Endometrial microvascular endothelial cells (primary cell): ENCODE measurements at regions not wholly inside any gene's neighbourhood (a gene's known extent, or its start where the extent isn't known, plus 50 kb on each side); places are given as distances from the start of the nearest gene placed in this dataset.

Experiments
- in situ Hi-C: cut with HindIII; loops from 2 replicates; pipeline ENCODE4 v1.10.0; 2017; ENCODE audit warnings: low sequenced_read_pairs, low pct_unique_long_range_greater_than_20kb; ENCODE audit errors: inconsistent ontology term

DNA sequence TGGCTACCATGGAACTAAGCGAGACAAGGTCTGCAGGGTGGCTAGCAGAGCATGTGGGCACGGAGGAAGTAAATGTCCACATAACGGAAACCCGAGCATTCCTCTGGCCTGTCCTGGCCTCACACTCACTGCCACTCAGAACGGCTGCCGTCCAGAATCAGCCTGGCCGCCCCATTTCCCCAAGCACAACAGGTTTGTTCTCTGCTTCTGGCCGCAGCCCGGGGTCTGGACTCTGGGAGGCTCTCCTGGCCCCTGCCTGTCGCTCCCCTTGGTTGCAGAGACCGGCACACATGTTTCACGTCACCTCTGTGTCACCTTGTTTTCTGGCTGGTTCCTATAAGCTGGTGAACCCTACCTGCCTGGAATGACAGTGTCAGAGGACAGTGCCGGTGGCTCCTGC lies 69.3 kb downstream of the GLI2 start:
- in situ Hi-C loops: no loop called here

DNA sequence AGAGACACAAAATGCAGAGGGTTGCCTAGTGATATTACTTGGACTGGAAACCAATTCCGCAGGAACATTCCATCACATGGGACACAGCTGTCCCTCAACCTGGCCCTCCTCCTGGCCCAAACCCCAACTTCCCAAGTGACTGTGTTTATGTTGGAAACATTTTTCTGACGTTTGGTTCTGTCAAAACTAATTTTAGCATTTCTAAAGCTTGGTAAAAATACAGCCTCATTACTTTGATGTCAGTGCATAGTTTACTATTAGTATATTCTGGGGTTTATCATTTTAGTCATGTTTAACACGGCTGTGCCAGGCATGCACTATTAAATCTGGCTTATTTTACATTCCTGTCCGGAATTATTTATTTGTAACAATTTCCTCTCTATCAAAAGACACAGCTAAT lies 69.9 kb downstream of the GLI2 start:
- in situ Hi-C loops: no loop called here

DNA sequence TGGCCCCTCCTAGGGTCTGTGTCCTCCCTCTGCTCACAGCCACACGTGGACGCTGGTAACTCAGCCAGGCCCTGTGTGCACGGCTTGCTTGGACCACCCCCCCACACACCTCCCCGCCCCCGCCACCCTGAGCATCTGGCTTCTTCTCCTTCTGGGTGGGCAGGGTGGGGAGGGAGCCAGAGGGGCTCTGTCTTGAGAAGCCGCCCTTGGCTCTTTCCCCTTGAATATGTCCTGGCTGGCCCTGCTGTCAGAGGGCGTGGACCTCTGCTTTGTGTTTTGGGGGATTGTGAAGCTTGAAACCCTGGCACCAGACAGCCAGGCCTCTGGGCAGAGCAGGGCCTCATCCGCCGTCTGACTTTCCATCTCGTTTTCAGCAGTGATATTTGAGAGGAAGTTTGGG lies 72.1 kb downstream of the GLI2 start:
- in situ Hi-C loops: no loop called here

DNA sequence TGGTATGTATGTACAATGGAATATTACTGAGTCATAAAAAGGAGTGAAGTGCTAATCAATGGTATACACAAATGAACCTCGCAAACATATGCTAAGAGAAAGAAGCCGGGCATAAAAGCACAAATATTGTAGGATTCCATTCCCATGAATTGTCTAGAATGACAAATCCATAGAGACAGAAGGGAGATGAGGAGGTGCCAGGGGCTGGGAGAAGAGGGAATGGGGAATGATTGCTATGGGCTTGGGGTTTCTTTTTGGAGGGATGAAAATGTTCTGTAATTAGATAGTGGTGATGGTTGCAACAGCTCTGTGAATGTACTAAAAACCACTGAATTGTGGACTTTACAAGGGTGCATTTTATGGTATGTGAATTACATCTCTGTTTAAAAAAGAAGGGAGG lies 73.5 kb downstream of the GLI2 start:
- in situ Hi-C loops: no loop called here

DNA sequence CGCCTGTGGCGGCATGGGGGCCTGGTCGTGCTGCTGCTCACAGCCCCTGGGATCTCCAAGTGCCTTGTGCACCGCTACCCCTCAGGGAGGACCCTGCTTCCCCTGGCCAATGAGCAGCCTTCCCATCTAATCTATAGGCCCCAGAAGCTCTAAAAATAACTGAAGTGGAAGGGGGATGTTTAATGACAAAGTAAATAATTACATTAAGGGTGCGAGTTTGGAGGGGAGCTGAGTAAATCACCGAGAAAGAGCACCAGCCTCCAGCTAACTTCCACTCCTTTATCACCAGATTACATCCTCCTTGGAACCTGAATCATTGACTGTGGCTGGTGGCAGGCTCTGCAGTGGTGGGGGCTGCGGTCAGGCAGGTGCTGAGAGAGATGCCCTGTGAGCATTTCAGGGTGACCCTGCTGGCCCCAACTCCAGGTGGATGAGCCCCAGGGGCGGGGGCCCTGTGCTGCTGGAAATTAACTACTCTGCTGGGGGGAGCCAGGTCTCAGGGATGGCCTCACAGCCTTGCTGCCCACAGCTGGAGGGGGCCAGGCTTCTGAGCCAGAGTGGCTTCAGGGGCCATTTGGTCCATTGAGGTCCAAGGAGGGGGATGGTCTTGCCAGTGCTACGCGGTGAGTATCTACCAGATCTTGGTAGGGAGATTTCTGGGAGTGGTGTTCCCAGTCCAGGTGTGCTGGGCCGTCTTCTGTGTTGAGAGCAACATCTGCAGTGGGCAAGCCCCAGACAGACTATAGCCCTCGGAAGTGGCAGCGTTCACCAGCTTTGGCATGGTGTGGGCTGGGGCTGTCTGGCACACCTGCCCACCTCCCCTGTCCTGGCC lies 74.2 kb downstream of the GLI2 start:
- in situ Hi-C loops: no loop called here

DNA sequence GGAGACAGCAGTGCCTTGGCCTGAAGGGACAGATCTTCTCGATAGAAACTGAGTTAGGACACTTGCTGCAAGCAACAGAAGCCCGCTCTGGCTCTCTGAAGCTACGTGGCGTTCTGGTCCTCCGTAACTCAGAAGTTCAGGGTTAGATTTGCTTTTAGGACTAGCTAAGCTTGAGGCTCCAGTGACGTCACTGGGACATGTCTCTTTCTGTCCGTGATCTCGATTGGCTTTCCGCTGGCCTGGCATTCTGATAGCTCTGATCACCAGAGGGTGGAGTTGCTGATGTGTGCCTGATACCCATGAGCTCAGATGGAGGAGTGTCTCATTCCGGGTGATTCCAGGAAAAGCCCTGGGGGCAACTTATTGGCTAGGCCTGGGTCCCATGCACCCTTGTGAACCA lies 75.0 kb downstream of the GLI2 start:
- in situ Hi-C loops: no loop called here

DNA sequence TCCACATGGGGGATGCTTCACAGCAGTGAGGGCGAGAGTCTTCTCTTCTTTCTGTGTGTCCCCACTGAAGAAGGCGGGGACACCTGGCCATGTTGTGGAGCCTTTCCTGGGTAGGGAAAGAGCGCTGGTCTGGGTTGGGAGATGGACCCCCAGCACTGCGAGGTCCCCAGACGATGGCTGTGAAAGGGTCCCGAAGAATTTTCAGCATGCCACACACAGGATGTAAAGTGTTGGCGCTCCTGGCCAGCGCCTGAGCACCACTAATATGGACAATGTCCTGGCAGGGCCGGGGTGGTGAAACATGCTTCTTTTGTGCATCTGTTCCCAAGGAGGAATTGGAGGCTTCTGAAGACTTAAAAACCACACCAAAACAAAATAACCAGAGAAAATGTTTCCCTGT lies 77.2 kb downstream of the GLI2 start:
- in situ Hi-C loops: no loop called here

DNA sequence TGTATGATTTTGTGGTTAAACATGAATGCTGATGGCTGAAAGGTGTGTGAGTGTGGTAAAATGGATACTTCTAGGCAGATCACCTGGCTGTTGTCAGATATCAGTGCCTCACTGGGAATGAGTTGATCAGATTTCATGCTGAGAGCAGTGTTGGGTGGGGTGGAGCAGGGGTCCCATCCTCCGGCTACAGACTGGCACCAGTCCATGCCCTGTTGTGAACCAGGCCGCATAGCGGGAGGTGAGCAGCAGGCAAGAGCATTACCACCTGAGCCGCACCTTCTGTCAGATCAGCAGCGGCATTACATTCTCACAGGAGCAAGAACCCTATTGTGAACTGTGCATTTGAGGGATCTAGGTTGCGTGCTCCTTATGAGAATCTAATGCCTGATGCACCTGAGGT lies 78.7 kb downstream of the GLI2 start:
- in situ Hi-C loops: no loop called here

DNA sequence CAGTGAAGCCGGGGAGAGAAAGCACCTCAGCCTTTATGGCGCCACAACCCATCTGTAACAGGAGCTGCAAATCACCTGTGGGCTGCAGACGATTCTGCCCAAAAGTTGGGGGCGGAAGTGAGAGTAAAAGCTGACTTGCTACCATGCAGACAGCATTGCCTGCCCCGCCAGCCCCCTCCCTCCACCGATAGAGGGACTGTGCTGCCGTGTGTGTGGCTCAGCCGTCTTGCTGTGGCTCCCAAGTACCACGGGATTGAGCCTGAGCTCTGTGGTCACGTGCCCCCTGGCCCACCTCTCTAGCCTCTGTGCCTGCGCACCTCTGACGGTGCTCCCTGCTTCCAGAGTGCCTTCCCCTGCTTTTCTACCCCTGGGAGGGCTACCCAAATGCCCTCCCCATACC lies 79.6 kb downstream of the GLI2 start:
- in situ Hi-C loops: no loop called here

DNA sequence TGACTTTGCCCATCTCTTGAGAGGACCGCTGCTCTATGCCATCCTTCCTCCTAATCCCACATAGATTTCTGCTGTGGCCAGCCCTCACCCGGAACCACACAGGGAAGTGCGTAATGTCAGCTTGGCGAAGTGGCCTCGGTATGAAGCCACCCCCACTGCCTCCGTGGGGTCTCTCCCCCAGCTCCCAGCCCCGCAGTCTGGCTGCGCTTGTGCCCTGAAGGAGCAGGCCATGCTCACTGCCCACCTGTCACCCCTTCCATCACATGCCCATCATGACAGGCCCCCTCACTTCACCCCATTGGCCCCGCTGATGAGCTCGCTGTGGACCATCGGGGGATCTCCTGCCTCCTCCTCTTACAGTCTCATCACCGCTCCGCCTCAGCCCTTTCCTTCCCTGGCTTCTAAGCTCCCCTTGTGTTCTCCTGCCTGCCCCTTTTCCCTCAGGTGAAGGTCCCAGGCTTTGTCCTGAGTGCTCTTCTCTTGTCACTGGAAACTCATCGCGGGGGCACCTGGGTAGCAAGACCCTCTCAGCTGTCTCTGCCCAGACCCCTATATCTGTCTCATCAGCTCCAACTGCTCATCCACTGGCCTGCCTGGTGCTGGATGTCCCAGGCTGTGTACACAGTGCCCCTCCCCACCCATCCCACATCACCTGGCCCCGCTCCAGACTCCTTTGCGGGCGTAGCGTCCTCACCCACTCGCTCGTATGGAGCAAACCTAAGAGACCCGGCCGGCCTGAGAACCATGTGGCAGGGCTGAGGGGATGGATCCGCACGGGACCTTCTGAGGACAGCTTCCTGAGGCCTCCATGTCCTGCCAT lies 81.7 kb downstream of the GLI2 start:
- in situ Hi-C loops: no loop called here

DNA sequence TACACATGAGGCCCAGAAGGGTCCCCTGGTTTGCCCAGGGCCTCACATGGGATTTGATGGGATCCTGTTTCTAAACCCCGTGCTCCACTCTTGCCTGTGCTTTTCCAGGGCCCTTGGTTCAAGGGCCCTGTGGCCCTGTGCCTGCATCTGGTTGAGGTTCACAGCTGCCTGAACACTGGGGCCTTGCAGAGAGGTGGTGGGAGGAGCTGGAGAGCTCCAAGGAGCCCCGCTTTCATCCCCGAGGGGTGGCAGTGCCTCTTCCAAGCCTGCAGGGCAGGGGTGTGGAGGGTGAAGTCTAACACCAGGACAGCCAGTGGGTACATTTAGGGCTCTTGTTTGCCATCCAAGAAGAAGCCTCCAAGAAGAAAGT lies 82.3 kb downstream of the GLI2 start:
- in situ Hi-C loops: no loop called here

DNA sequence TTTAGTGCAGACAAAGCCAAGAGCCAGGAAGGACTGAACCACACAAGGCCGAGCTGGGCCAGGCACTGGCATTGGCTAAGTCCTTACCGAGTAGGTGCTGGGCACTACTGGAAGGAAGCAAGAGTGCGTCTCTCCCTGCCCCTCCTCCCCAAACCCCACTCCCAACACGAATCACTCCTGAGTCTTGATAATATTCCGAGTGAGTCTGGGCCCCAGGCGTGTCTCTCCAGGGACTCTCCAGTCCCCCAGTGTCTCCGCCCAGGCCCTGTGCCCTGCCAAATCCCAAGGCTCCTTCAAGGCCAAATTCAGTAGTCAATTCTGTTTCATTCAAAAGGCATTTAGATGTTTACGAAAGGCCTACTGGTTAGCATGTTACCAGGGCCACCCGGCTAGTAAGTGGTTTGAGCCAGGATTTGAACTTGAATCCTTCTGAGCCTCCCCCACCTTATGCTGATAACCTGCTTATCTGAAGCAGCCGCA lies 82.8 kb downstream of the GLI2 start:
- in situ Hi-C loops: no loop called here

DNA sequence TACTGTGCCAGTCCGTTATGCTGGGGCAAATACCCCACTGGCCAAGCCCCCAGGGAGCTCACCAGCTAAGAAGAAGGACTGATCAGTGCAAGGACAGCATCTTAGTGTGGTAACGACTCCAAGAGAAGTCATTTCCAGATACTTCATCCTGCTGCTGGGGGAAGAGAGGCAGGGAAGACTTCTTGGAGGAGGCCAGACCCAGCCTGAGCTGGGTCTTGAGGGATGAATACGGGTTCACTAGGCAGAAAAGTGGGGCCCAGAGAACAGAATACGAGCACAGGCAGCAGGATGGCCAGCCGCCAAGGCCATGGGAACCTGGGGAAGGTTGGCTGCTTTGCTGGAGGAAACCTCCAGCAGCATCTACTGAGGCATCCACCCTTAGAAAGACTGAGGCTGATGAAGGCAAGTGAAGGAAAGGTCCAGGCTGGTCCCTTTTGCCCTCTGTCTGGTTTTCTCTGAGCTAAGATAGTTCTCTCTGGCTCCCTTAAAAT lies 84.1 kb downstream of the GLI2 start:
- in situ Hi-C loops: no loop called here

DNA sequence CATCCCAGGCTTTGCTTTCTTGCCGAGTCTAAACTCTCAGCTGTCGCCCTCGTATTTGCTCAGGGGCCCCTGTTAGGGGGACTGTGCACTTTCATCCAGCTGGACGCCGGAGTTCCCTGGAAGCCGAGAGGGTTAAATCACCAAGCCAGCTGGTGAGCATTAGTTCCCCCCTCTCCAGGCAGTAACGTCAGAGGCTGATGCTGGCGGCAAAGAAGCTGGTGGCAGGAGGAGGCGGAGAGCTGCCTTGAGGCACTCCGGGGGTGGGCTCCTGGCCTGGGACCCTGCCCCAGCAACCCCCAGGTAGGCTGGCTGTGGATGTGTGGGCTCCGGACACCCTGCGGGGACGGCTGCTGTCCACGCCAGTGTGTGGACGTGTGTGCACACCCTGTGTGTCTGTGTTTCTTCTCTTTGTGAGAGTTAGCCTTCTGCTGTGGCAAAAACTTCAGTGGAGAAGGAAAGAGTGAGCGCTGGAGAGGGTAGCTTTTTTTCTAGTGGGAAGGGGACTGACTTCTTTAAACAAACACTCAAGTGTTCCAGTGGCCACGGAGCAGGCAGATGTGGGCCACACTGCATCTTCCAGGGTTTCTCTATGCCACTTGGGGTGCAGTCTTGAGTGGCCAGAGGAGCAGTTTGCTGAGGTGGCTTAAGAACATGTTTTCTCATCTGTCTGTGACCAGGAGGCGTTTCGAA lies 84.7 kb downstream of the GLI2 start:
- in situ Hi-C loops: no loop called here

DNA sequence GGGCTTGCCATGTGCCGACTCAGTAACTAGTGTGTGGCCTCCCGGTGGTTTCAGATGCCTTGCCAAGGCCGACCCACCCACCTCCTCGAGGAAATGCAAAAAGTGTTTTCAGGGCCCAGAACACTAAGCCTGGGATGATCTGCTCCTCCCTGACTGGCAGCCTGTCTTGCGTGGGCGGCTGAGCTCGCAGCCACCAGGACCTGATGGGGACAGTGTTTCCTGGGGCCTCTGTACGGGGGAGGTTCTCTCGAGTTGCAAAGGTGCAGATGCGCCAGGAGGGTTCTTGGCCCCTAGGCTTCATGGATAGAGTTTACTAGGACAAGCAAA lies 85.2 kb downstream of the GLI2 start:
- in situ Hi-C loops: no loop called here

DNA sequence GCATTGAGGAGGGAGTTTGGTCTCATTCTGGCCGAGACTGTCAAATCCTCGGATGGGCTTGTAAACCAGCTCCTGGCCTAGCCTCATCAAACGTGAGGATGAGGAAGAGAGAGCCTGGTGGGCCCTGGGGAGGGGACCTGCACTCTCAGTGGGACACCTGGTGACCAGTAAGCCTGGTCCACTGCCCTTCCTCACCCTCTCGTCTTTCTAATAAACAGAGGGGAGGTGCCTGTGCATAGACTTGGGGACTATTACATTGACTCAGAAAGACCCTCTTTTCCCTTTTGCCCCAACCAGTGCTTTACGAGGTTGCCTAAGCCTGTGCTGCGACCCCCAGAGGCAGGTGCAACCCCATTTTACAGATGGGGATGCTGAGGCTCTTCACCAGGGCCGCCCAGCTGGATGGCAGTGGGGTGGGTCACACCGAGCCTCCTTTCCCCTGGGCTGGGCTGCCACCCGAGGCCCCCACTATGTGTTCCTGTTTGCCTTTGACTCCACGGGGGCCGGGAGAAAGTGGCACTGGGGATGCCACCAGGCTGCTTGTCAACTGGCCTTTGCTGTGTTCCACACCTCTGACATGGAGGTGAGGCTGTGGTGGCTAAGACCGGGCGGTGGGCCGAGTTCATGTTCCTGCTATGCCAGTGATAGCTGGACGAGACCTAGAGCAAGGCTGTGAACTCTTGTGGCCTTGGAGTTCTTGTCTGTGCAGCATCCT lies 85.9 kb downstream of the GLI2 start:
- in situ Hi-C loops: no loop called here

DNA sequence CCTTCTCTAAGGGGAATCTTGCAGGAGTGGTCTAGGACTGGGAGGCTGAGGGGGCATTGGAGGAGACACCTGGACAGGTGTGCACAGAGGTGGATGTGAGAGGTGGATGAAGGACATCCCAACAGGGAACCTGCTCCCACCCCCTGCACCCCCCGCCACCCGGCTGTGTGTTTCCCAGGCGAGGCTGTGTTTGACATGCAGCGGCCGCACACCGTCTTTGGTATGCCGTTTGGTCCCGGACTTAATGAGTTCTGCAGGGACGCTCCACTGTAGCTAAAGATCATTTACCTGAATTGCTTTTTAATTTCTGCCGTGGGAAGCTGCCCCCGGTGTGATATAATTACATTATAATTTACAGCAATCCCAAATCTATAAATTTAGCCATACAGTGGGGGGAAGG lies 87.3 kb downstream of the GLI2 start:
- in situ Hi-C loops: no loop called here

DNA sequence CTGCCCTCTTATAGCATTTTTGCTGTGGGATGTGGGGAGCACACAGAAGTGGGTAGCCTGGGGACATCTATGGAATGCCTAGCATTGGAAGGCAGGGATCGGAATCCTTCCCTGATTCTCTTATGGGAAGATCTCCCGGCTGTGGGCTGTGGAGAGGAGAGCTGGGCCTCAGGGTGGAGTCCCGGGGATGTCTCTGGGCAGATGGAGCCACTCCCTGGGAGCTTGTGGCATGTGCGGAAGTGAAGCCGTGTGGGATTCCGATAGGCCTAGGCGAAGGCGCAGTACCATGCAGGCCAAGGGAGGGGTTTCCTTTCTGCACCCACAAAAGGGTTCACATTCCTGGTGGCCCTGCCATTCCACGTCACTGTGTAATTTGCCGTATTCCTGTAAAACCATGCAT lies 87.9 kb downstream of the GLI2 start:
- in situ Hi-C loops: no loop called here

DNA sequence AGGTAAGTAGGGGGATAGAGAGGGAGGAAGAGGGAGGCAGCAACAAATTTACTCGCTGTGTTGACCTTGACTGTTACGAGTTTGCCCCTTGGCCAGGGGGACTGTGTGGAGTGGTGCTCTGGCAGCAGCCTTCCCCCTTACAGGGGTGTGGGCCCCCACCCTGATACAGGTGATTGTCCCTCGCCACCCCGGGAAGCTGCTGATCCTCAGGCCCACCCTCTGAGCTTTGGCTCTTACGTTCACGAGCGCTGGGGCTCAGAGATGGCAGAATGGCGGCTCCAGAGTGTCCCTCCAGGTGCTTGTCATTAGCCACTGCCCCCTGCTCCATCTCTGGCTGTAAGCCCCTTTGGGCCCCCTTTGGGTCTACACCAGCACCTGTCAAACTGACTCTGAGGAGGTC lies 88.6 kb downstream of the GLI2 start:
- in situ Hi-C loops: no loop called here
